ENCODE measurements at regions not wholly inside any gene's neighbourhood (a gene's known extent, or its start where the extent isn't known, plus 50 kb on each side); places are given as distances from the start of the nearest gene placed in this dataset.

- TF ChIP-seq POLR2A (IDR thresholded peaks at IDR 0.05) = no peak
- TF ChIP-seq POLR2AphosphoS5 (IDR thresholded peaks at IDR 0.05) = no peak
- TF ChIP-seq CTCF (IDR thresholded peaks at IDR 0.05 in 8 of 11, conservative IDR thresholded peaks at IDR 0.05 in 3 of 11) = no peak
- H3K9me3 ChIP-seq = no peaks in the 10 kb centered on the region
- no peaks in the 10 kb centered on the region for H3K4me1 ChIP-seq
- H3K27ac ChIP-seq = no peak overlapping the region
- H3K4me3 ChIP-seq = no peak overlapping the region
- intact Hi-C loops (cut with DNase I; ENCODE audit: low total_unique reads) = no loop called here
- peaks cover 0 to 5% (median 0%) of the 10 kb centered on the region in 7 donors for H3K27me3 ChIP-seq (replicated peaks in 1 of 7)
- H3K36me3 ChIP-seq = no peaks in the 10 kb centered on the region
- no peak for DNase-seq
- 78 to 90% (median 82%) methylated on average over 7 of the region's 7 CpGs for WGBS, 5 donors
These were observed 238.8 kb upstream of the ECI2 start for GRCh38 chr6:4374216-4374615.

- Histone ChIP-seq H3K36me3 (no peaks in the 10 kb centered on the region), H3K4me3 (no peak overlapping the region), H3K9me3 (no peaks in the 10 kb centered on the region), H3K27ac (no peak overlapping the region), H3K4me1 (no peaks in the 10 kb centered on the region), H3K27me3 (replicated peaks in 1 of 7) (peaks cover 0 to 5% (median 0%) of the 10 kb centered on the region in 7 donors)
- intact Hi-C loops (cut with DNase I; ENCODE audit: low total_unique reads) = no loop called here
- no peak for TF ChIP-seq POLR2A (IDR thresholded peaks at IDR 0.05)
- no peak for TF ChIP-seq POLR2AphosphoS5 (IDR thresholded peaks at IDR 0.05)
- TF ChIP-seq CTCF (IDR thresholded peaks at IDR 0.05 in 8 of 11, conservative IDR thresholded peaks at IDR 0.05 in 3 of 11) = no peak
- WGBS, 5 donors = 62 to 88% (median 80%) methylated on average over 2 of the region's 2 CpGs
- DNase-seq = no peak
These were observed 237.5 kb upstream of the ECI2 start for GRCh38 chr6:4372866-4373265.

- WGBS, 5 donors = 63 to 77% (median 66%) methylated on average over 10 of the region's 10 CpGs
- Histone ChIP-seq H3K4me1 (no peaks in the 10 kb centered on the region), H3K27ac (no peak overlapping the region), H3K9me3 (no peaks in the 10 kb centered on the region), H3K36me3 (no peaks in the 10 kb centered on the region), H3K4me3 (no peak overlapping the region), H3K27me3 (replicated peaks in 1 of 7) (peaks cover 0 to 3% (median 0%) of the 10 kb centered on the region in 7 donors)
- intact Hi-C loops (cut with DNase I; ENCODE audit: low total_unique reads) = no loop called here
- no peak for DNase-seq
- TF ChIP-seq CTCF (IDR thresholded peaks at IDR 0.05 in 8 of 11, conservative IDR thresholded peaks at IDR 0.05 in 3 of 11) = no peak
- no peak for TF ChIP-seq POLR2AphosphoS5 (IDR thresholded peaks at IDR 0.05)
- TF ChIP-seq POLR2A (IDR thresholded peaks at IDR 0.05) = no peak
These were observed 236.0 kb upstream of the ECI2 start for GRCh38 chr6:4371207-4371921.

- 42 to 60% (median 54%) methylated on average over 3 of the region's 3 CpGs for WGBS, 5 donors
- H3K27ac ChIP-seq = no peak overlapping the region
- H3K9me3 ChIP-seq = no peaks in the 10 kb centered on the region
- TF ChIP-seq POLR2A (IDR thresholded peaks at IDR 0.05) (no peak), CTCF (IDR thresholded peaks at IDR 0.05 in 8 of 11, conservative IDR thresholded peaks at IDR 0.05 in 3 of 11) (no peak), POLR2AphosphoS5 (IDR thresholded peaks at IDR 0.05) (no peak)
- H3K4me1 ChIP-seq = no peaks in the 10 kb centered on the region
- intact Hi-C loops (cut with DNase I; ENCODE audit: low total_unique reads) = no loop called here
- H3K27me3 ChIP-seq (replicated peaks in 1 of 7) = no peaks in the 10 kb centered on the region
- H3K4me3 ChIP-seq = no peak overlapping the region
- no peak for DNase-seq
- H3K36me3 ChIP-seq = no peaks in the 10 kb centered on the region
These were observed 234.7 kb upstream of the ECI2 start for GRCh38 chr6:4370066-4370465.

Measured in spleen (tissue), 11 donors.